ENCODE measurements at regions not wholly inside any gene's neighbourhood (a gene's known extent, or its start where the extent isn't known, plus 50 kb on each side); places are given as distances from the start of the nearest gene placed in this dataset.

DNA sequence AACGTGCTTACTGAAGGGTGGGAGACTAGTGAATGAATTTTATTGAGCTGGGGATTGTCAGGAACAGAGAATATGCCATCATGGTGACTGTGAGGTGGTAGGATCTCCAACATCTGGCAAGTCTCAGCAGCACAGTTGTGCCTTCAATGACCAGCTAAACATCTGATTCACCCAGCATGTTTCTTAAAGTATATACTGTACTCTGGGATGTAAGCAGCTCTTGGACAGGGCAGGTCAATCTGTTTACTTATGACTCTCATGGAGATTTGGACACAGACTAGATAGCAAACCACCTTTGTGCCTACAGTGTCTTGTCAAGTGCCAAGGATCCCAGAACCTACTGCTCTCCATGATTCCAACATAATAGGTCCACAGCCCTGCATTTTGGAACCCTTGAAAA, 801.0 kb upstream of the CITED2 start:
- DNase-seq, result no peak
- Histone ChIP-seq H3K27ac (ENCODE audit: low read depth, low read length) (no peak overlapping the region), H3K36me3 (ENCODE audit: control insufficient read depth, insufficient read depth, low read length) (no peaks in the 10 kb centered on the region), H3K4me3 (ENCODE audit: low read length) (no peak overlapping the region), H3K9ac (ENCODE audit: extremely low read depth, low read length, poor library complexity, severe bottlenecking) (no peak overlapping the region), H3K27me3 (ENCODE audit: control insufficient read depth, insufficient read depth, low read length, poor library complexity, severe bottlenecking) (no peaks in the 10 kb centered on the region), H3K9me3 (ENCODE audit: control insufficient read depth, low read length) (no peaks in the 10 kb centered on the region), H3K4me1 (ENCODE audit: control insufficient read depth, insufficient read depth, low read length) (no peaks in the 10 kb centered on the region)
- no peaks in the 10 kb centered on the region for H3K4me1 Mint-ChIP-seq
- H3K36me3 Mint-ChIP-seq (ENCODE audit: low read depth), result peaks cover 9% of the 10 kb centered on the region
- no peak overlapping the region for H3K4me3 Mint-ChIP-seq
- no peak overlapping the region for H3K27ac Mint-ChIP-seq
- WGBS, 2 experiments (ENCODE audit: insufficient coverage in 1 of 2, insufficient read length in 1 of 2), result 89 to 90% methylated on average over 1 of the region's 1 CpG
- no peaks in the 10 kb centered on the region for H3K27me3 Mint-ChIP-seq (ENCODE audit: insufficient read depth)
- TF ChIP-seq CTCF (conservative IDR thresholded peaks at IDR 0.05), result no peak
- peaks cover 11% of the 10 kb centered on the region for H3K9me3 Mint-ChIP-seq

- Histone ChIP-seq H3K4me3 (ENCODE audit: low read length) (no peak overlapping the region), H3K27ac (ENCODE audit: low read depth, low read length) (no peak overlapping the region), H3K9ac (ENCODE audit: extremely low read depth, low read length, poor library complexity, severe bottlenecking) (no peak overlapping the region), H3K4me1 (ENCODE audit: control insufficient read depth, insufficient read depth, low read length) (no peaks in the 10 kb centered on the region), H3K27me3 (ENCODE audit: control insufficient read depth, insufficient read depth, low read length, poor library complexity, severe bottlenecking) (no peaks in the 10 kb centered on the region), H3K36me3 (ENCODE audit: control insufficient read depth, insufficient read depth, low read length) (no peaks in the 10 kb centered on the region), H3K9me3 (ENCODE audit: control insufficient read depth, low read length) (no peaks in the 10 kb centered on the region)
- Mint-ChIP-seq H3K27me3 (ENCODE audit: insufficient read depth) (no peaks in the 10 kb centered on the region), H3K4me1 (no peaks in the 10 kb centered on the region), H3K27ac (no peak overlapping the region), H3K4me3 (no peak overlapping the region), H3K9me3 (peaks cover 11% of the 10 kb centered on the region), H3K36me3 (ENCODE audit: low read depth) (peaks cover 11% of the 10 kb centered on the region)
- DNase-seq, result no peak
- no peak for TF ChIP-seq CTCF (conservative IDR thresholded peaks at IDR 0.05)
- 87% methylated on average over 2 of the region's 2 CpGs; no CpG with 5 or more reads in 1 of the 2 experiments for WGBS, 2 experiments (ENCODE audit: insufficient coverage in 1 of 2, insufficient read length in 1 of 2)
Observed at GRCh38 chr6:140174524-140174923, 800.1 kb upstream of the CITED2 start.

- H3K4me3 ChIP-seq (ENCODE audit: low read length), result no peak overlapping the region
- H3K27ac ChIP-seq (ENCODE audit: low read depth, low read length), result no peak overlapping the region
- no peaks in the 10 kb centered on the region for H3K4me1 ChIP-seq (ENCODE audit: control insufficient read depth, insufficient read depth, low read length)
- no peaks in the 10 kb centered on the region for H3K36me3 ChIP-seq (ENCODE audit: control insufficient read depth, insufficient read depth, low read length)
- TF ChIP-seq CTCF (conservative IDR thresholded peaks at IDR 0.05), result no peak
- H3K4me1 Mint-ChIP-seq, result peaks cover 2% of the 10 kb centered on the region
- H3K27me3 Mint-ChIP-seq (ENCODE audit: insufficient read depth), result no peaks in the 10 kb centered on the region
- H3K9ac ChIP-seq (ENCODE audit: extremely low read depth, low read length, poor library complexity, severe bottlenecking), result no peak overlapping the region
- no peak overlapping the region for H3K4me3 Mint-ChIP-seq
- no peak overlapping the region for H3K27ac Mint-ChIP-seq
- H3K9me3 ChIP-seq (ENCODE audit: control insufficient read depth, low read length), result no peaks in the 10 kb centered on the region
- no peak for DNase-seq
- peaks cover 11% of the 10 kb centered on the region for H3K36me3 Mint-ChIP-seq (ENCODE audit: low read depth)
- H3K9me3 Mint-ChIP-seq, result peaks cover 11% of the 10 kb centered on the region
- H3K27me3 ChIP-seq (ENCODE audit: control insufficient read depth, insufficient read depth, low read length, poor library complexity, severe bottlenecking), result no peaks in the 10 kb centered on the region
- WGBS, 2 experiments (ENCODE audit: insufficient coverage in 1 of 2, insufficient read length in 1 of 2), result 97% methylated on average over 2 of the region's 3 CpGs; no CpG with 5 or more reads in 1 of the 2 experiments
Observed at GRCh38 chr6:140168365-140168764, 793.9 kb upstream of the CITED2 start.

Data from endodermal cell (in vitro differentiated cells).